Right lobe of liver (tissue), 4 donors: ENCODE measurements at regions not wholly inside any gene's neighbourhood (a gene's known extent, or its start where the extent isn't known, plus 50 kb on each side); places are given as distances from the start of the nearest gene placed in this dataset.

Experiments used
- POLR2A ChIP-seq: fragments of 450-650 bp; IDR thresholded peaks from one replicate; pipeline ENCODE4 v1.6.1; 2017; ENCODE audit warnings: antibody characterized with exemption, mild to moderate bottlenecking
- TF ChIP-seq, protein P1 (sequence below), 4 donors: fragments of 200-600 bp in 3 of 4; fragments of 450-650 bp in 1 of 4; IDR thresholded peaks; one replicate each; pipeline versions ENCODE4 v1.5.1 to v1.8.0; 2016 to 2022; ENCODE audit warnings: antibody characterized with exemption in 4 of 4, mild to moderate bottlenecking in 2 of 4
- donor health status: DM: no; HTN: no; CAD: no.
- donor health status: DM: no; HTN: no; CAD: no.
- donor health status: DM: no; HTN: yes; CAD: no.

DNA sequence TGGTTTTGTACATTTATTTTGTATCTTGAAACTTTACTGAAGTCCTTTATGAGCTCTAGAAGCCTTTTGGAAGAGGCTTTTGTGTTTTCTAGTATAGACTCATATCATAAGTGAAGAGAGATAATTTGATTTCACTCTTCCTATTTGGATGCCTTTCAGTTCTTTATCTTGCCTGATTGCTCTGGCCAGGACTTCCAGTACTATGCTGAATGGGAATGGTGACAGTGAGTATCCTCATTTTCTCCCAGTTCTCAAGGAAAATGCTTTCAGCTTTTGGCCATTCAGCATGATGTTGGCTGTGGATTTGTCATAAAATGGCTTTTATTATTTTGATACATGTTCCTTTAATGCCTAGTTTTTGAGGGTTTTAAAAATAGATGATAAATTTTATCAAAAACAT, 1061.3 kb downstream of the STPG2 start:
- TF ChIP-seq POLR2A = no peak
- TF ChIP-seq, protein P1, sequence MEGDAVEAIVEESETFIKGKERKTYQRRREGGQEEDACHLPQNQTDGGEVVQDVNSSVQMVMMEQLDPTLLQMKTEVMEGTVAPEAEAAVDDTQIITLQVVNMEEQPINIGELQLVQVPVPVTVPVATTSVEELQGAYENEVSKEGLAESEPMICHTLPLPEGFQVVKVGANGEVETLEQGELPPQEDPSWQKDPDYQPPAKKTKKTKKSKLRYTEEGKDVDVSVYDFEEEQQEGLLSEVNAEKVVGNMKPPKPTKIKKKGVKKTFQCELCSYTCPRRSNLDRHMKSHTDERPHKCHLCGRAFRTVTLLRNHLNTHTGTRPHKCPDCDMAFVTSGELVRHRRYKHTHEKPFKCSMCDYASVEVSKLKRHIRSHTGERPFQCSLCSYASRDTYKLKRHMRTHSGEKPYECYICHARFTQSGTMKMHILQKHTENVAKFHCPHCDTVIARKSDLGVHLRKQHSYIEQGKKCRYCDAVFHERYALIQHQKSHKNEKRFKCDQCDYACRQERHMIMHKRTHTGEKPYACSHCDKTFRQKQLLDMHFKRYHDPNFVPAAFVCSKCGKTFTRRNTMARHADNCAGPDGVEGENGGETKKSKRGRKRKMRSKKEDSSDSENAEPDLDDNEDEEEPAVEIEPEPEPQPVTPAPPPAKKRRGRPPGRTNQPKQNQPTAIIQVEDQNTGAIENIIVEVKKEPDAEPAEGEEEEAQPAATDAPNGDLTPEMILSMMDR (IDR thresholded peaks at IDR 0.05) = no peak
